ENCODE measurements at regions not wholly inside any gene's neighbourhood (a gene's known extent, or its start where the extent isn't known, plus 50 kb on each side); places are given as distances from the start of the nearest gene placed in this dataset.

DNA sequence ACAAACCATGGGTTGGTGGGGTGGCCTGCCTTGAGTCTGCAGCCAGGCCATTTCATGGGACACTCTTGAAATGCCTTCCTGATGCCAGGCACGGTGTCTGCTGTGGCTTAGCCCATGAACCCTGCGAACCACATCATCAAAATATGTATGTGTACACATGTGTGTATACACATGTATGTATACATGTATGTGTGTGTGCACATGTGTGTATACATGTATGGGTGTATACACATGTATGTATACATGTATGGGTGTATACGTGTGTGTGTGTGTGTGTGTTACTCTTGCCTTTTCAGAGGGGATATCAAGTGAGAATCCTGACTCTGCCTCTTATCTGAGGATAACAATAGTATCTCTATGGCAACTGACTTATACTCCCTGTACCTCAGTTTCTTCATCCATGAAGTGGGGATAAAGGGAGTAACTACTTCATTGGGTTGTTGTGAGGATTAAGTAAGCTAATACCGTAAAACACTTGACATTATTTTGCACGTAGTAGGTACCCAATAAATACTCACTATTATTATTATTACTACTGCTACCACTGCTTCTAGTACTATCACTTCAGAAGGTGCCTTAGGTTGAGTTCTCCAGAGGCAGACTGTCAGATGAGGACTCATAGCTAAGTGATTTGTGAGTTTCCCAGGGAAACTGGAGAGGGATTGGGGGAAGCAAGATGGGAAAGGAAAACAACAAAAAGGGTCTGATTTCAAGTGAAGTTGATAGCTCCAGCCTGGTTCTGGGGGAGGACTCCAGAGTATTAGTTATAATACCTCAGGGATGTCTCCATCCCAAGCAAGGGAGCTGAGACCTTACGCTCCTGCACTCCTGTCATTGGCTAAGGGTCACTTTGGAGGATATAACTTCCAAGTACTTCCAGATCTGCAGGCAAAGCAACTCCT, 110.5 kb downstream of the VEGFA start:
- DNase-seq (ENCODE audit: low read depth) = no peak
- no peaks in the 10 kb centered on the region for H3K4me1 ChIP-seq (ENCODE audit: control insufficient read depth, insufficient read depth, low read length)
- H3K4me3 ChIP-seq (ENCODE audit: low read length) = no peak overlapping the region

DNA sequence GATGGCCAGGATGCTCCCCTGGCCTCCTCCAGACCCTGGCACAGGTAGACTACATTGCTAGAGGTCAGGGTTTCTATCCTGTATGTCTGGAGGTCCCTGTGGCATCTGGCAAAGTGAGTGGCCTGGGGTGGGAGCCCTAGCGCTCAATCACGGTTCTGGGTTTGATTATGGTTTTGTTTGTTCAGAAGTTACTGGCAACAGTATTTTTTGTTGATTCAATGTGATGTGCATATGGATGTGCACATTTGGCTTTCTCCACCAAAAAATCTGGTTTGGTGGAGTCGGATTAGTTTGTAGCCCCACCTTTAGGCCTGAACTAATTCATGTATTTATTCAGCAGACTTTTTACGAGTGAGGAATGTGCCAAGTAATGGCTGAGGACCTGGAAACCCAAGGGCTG, 109.7 kb downstream of the VEGFA start:
- H3K4me3 ChIP-seq (ENCODE audit: low read length) = no peak overlapping the region
- H3K9me3 ChIP-seq (ENCODE audit: control insufficient read depth, low read length) = no peaks in the 10 kb centered on the region
- H3K4me1 ChIP-seq (ENCODE audit: control insufficient read depth, insufficient read depth, low read length) = no peaks in the 10 kb centered on the region
- no peak for DNase-seq (ENCODE audit: low read depth)
- no peaks in the 10 kb centered on the region for H3K36me3 ChIP-seq (ENCODE audit: control insufficient read depth, insufficient read depth, low read length, severe bottlenecking)
- H3K27me3 ChIP-seq (replicated peaks; ENCODE audit: control insufficient read depth, insufficient read depth, low read length) = peaks cover 5% of the 10 kb centered on the region
- no peak overlapping the region for H3K9ac ChIP-seq (ENCODE audit: low read length)

More for the DNA sequence above, 110.5 kb downstream of the VEGFA start:
- H3K36me3 ChIP-seq (ENCODE audit: control insufficient read depth, insufficient read depth, low read length, severe bottlenecking) = no peaks in the 10 kb centered on the region
- peaks cover under 1% of the 10 kb centered on the region for H3K27me3 ChIP-seq (replicated peaks; ENCODE audit: control insufficient read depth, insufficient read depth, low read length)
- no peaks in the 10 kb centered on the region for H3K9me3 ChIP-seq (ENCODE audit: control insufficient read depth, low read length)
- H3K9ac ChIP-seq (ENCODE audit: low read length) = no peak overlapping the region

DNA sequence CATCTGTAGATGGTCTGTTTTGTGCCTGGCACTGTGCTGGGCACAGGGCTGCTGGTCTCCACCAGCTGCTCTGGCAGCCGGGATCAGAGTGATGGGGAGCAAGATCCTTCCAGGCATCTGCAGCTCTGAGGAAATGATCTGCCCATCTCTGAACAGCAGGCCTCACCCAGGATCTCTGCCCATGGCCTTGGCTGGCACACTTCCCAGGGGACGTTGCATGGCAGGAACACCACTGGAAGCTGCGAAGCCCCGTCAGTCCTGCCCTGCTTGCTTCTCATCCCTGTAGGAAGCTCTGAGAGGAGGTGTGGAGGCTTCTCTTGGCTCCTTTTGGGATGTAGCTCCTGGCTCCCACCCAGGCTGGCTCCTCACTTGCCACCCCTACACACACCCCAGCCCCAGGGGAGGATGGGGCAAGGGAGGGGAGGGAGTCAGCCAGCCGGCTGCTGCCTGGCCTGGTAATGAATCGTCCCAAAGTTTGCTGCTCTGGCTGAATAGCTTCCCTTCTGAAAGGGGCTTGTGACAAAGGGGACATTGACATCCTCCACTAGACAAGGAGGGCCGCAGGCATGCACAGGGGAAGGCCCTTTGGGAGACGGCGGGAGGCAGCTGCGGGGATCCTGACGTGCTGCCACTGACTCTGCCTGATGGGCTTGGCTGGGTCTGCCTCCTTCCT, 108.9 kb downstream of the VEGFA start:
- DNase-seq (ENCODE audit: low read depth) = peak; percentile 39
- Histone ChIP-seq H3K9ac (ENCODE audit: low read length) (no peak overlapping the region), H3K9me3 (ENCODE audit: control insufficient read depth, low read length) (no peaks in the 10 kb centered on the region)

DNA sequence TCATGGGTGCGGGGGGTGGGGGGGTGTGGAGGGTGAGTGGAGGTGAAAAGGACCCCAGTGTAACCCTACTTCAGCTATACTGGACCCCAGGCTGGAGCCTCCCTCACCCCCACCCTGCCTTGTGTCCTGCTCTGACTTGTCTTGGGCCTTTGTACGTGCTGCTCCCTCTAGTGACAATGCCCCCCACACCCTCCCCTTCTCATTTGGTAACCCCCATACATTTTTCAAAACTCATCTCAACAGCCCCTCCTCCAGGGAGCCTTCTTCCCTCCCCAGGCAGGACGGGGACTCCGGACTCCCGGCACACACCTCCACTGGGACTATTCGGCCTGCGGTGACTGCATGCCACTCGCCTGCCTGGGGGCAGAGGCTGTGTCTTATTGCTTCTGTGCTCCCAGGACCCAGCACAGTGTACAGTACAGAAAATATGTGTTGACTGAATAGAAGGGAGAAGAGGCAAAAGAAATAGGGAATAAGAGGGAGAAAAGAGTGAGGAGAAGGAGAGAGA, 108.2 kb downstream of the VEGFA start:
- Histone ChIP-seq H3K4me1 (ENCODE audit: control insufficient read depth, insufficient read depth, low read length) (no peaks in the 10 kb centered on the region), H3K9me3 (ENCODE audit: control insufficient read depth, low read length) (no peaks in the 10 kb centered on the region), H3K27me3 (replicated peaks; ENCODE audit: control insufficient read depth, insufficient read depth, low read length) (peaks cover 19% of the 10 kb centered on the region), H3K4me3 (ENCODE audit: low read length) (no peak overlapping the region), H3K9ac (ENCODE audit: low read length) (no peak overlapping the region), H3K36me3 (ENCODE audit: control insufficient read depth, insufficient read depth, low read length, severe bottlenecking) (no peaks in the 10 kb centered on the region)
- DNase-seq (ENCODE audit: low read depth) = no peak

More for the DNA sequence above, 108.9 kb downstream of the VEGFA start:
- no peaks in the 10 kb centered on the region for H3K36me3 ChIP-seq (ENCODE audit: control insufficient read depth, insufficient read depth, low read length, severe bottlenecking)
- H3K4me3 ChIP-seq (ENCODE audit: low read length) = no peak overlapping the region
- no peaks in the 10 kb centered on the region for H3K4me1 ChIP-seq (ENCODE audit: control insufficient read depth, insufficient read depth, low read length)
- H3K27me3 ChIP-seq (replicated peaks; ENCODE audit: control insufficient read depth, insufficient read depth, low read length) = peaks cover 11% of the 10 kb centered on the region

DNA sequence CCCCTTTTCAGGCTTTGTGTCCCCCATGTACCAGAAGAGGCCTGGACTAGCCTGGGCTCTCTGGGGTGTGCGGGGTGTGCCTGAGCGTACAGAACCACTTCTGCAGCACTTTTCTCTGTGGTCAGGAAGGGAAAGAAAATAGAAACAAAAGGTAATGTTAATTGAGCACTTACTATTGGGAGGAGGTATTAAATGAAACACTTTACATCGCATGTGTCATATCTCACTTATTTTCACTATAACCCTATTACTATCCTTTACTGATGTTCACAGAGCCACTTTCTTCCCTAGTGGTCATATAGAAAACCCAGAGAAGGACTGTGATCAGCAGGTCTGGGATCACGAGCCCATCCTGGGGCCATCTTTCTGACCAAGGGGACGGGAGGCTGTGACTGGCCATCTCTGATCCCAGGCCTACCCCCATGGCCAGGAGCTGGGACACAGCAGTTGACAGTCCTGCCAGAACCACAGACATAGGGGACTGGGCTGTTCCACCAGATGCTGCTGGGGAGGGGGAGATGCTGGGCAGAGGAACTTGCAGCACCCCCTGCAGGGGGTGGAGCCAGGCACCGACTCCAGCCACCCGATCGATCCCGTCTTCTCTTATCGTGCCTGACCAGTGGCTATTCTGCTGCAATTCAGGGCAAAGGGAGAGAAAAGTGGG, 107.6 kb downstream of the VEGFA start:
- Histone ChIP-seq H3K4me3 (ENCODE audit: low read length) (no peak overlapping the region), H3K4me1 (ENCODE audit: control insufficient read depth, insufficient read depth, low read length) (no peaks in the 10 kb centered on the region), H3K9ac (ENCODE audit: low read length) (no peak overlapping the region), H3K27me3 (replicated peaks; ENCODE audit: control insufficient read depth, insufficient read depth, low read length) (peaks cover 25% of the 10 kb centered on the region), H3K36me3 (ENCODE audit: control insufficient read depth, insufficient read depth, low read length, severe bottlenecking) (no peaks in the 10 kb centered on the region), H3K9me3 (ENCODE audit: control insufficient read depth, low read length) (no peaks in the 10 kb centered on the region)
- no peak for DNase-seq (ENCODE audit: low read depth)

DNA sequence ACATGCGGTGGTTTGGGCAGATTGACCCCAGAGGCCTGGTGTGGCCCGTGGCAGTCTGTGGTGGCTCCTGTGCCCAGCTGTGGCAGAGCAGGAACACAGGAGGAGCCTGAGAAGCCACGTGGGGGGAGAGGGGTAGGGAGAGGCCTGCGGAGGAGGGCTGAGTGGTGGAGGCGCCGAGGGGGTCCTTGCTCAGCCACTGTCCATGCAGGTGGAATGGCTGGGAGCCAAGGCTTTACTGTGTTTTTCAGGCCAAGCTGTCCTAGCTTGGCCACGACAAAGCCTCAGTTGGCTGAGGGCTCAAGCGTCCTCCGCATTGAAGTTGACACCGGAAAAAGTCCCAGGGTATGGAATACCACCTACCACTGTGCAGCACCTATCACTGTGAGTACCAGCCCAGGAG, 107.0 kb downstream of the VEGFA start:
- no peak overlapping the region for H3K4me3 ChIP-seq (ENCODE audit: low read length)
- DNase-seq (ENCODE audit: low read depth) = no peak
- no peak overlapping the region for H3K9ac ChIP-seq (ENCODE audit: low read length)
- H3K9me3 ChIP-seq (ENCODE audit: control insufficient read depth, low read length) = no peaks in the 10 kb centered on the region
- peaks cover 27% of the 10 kb centered on the region for H3K27me3 ChIP-seq (replicated peaks; ENCODE audit: control insufficient read depth, insufficient read depth, low read length)
- no peaks in the 10 kb centered on the region for H3K4me1 ChIP-seq (ENCODE audit: control insufficient read depth, insufficient read depth, low read length)
- no peaks in the 10 kb centered on the region for H3K36me3 ChIP-seq (ENCODE audit: control insufficient read depth, insufficient read depth, low read length, severe bottlenecking)

DNA sequence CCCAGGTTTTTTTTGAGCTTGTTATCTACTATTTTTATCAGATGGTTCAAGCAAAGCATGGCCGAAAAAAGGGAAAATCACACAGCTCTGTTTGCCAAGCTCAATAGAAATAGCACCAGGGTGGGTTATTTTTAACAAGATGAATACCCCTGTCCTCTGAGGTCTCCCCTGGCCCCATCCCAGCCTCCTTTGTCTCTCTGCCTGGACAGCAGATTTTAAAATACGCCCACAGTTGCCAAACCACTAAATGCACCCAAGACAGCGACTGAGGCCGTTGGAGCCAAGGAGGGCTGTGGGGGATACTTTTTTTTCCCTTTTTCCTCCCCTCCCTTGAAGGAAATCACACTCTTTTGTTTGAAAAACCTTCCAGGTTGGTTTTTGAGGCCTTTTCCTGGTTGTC, 106.6 kb downstream of the VEGFA start:
- Histone ChIP-seq H3K36me3 (ENCODE audit: control insufficient read depth, insufficient read depth, low read length, severe bottlenecking) (no peaks in the 10 kb centered on the region), H3K4me1 (ENCODE audit: control insufficient read depth, insufficient read depth, low read length) (no peaks in the 10 kb centered on the region), H3K9ac (ENCODE audit: low read length) (no peak overlapping the region), H3K9me3 (ENCODE audit: control insufficient read depth, low read length) (no peaks in the 10 kb centered on the region), H3K4me3 (ENCODE audit: low read length) (no peak overlapping the region), H3K27me3 (replicated peaks; ENCODE audit: control insufficient read depth, insufficient read depth, low read length) (peaks cover 27% of the 10 kb centered on the region)
- no peak for DNase-seq (ENCODE audit: low read depth)

DNA sequence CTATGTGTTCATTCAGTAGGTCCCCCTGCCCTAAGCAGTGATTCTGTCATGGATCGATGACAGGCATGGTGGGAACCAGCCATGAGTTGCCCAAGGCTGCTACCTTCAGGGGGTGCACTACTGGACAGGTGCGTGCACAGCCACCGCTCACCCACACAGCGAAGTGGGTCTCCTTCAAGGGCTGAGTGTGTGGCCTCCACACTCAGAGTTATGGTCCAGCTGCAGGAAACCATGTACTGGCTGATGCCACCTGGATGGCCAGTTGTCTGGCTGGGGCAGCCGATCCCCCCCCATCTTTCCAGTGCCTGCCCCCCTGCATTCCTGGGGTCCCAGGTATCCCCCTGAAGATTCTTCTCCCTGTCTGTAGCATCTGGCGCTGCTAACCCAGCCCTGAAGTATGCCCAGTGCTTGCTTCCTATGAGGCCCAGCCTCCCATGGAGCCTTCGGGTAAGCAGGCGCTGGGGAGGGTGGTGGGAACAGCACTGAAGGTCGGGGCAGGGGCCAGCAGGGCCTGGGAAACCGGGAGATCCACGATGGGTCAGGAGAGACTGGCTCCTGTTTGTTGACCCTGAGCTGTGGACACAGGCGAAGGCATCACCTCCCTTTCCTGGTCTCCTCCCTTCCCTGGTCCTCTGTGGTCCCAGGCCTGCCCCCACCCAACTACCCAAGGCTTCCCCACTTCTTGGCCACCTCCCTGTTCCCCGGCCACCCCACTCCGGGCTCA, 106.0 kb downstream of the VEGFA start:
- Histone ChIP-seq H3K9ac (ENCODE audit: low read length) (no peak overlapping the region), H3K4me3 (ENCODE audit: low read length) (no peak overlapping the region), H3K36me3 (ENCODE audit: control insufficient read depth, insufficient read depth, low read length, severe bottlenecking) (no peaks in the 10 kb centered on the region), H3K4me1 (ENCODE audit: control insufficient read depth, insufficient read depth, low read length) (no peaks in the 10 kb centered on the region), H3K9me3 (ENCODE audit: control insufficient read depth, low read length) (no peaks in the 10 kb centered on the region), H3K27me3 (replicated peaks; ENCODE audit: control insufficient read depth, insufficient read depth, low read length) (peaks cover 27% of the 10 kb centered on the region)
- no peak for DNase-seq (ENCODE audit: low read depth)

DNA sequence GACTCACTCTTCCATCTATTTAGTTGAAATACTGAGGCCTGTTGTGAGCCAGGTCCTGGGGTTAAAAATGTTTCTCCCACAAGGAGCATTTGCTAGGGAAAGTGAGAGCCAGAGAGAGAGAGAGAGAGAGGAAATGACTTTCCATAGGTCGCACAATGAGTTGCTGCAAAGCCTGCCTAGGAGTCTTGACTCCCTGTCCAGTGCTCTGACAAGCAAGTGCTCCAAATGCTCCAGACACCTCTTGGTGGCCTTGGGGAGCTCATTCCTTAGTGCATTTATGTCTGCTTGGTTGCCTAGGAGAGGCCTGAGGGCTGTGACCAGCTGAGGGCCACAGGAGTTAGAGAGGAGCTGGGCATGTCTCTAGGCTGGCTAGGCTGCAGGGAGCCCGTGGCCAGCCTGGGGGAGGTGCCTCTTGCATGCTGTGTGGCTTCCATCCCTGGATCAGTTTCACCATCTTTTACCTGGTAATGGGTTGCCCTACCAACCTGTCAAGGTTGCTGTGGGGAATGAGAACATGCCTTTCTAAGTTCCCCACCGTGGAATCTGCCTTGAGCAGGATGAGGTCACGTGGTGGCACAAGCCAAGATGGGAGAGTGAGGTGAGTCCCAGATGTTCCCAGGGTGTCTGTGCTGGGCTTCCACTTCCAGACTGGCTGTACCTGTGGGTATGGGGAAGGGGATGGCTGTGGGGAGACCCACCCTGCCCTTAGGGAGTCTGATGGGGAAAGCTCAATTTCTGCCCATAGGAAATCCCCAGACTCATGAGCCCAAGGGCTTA, 105.0 kb downstream of the VEGFA start:
- no peak for DNase-seq (ENCODE audit: low read depth)
- Histone ChIP-seq H3K36me3 (ENCODE audit: control insufficient read depth, insufficient read depth, low read length, severe bottlenecking) (no peaks in the 10 kb centered on the region), H3K4me3 (ENCODE audit: low read length) (no peak overlapping the region), H3K9me3 (ENCODE audit: control insufficient read depth, low read length) (no peaks in the 10 kb centered on the region), H3K4me1 (ENCODE audit: control insufficient read depth, insufficient read depth, low read length) (no peaks in the 10 kb centered on the region), H3K9ac (ENCODE audit: low read length) (no peak overlapping the region), H3K27me3 (replicated peaks; ENCODE audit: control insufficient read depth, insufficient read depth, low read length) (peaks cover 31% of the 10 kb centered on the region)
